ENCODE measurements at regions not wholly inside any gene's neighbourhood (a gene's known extent, or its start where the extent isn't known, plus 50 kb on each side); places are given as distances from the start of the nearest gene placed in this dataset.

DNA sequence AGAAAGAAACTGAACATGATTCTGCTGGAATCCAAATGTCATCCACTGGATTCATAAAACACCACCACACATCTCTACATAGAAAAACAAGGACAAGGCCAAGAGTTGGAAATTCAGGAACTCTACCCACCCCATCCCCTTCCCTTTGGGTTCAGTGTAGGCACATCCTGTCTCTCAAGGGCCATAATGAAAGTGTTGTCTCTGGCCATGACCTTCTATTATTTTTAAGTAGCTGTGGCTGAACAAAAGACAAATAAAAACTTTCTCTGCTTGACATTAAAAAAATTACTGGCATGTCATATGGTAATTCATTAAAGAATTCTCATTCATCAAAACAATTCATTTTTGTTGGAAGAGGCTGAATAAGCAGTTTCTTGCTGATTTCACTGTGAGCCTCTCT lies 54.9 kb upstream of the ZBTB18 start:
- H3K4me3 ChIP-seq (ENCODE audit: low read length), result no peak overlapping the region
- TF ChIP-seq, protein P1, sequence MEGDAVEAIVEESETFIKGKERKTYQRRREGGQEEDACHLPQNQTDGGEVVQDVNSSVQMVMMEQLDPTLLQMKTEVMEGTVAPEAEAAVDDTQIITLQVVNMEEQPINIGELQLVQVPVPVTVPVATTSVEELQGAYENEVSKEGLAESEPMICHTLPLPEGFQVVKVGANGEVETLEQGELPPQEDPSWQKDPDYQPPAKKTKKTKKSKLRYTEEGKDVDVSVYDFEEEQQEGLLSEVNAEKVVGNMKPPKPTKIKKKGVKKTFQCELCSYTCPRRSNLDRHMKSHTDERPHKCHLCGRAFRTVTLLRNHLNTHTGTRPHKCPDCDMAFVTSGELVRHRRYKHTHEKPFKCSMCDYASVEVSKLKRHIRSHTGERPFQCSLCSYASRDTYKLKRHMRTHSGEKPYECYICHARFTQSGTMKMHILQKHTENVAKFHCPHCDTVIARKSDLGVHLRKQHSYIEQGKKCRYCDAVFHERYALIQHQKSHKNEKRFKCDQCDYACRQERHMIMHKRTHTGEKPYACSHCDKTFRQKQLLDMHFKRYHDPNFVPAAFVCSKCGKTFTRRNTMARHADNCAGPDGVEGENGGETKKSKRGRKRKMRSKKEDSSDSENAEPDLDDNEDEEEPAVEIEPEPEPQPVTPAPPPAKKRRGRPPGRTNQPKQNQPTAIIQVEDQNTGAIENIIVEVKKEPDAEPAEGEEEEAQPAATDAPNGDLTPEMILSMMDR (conservative IDR thresholded peaks at IDR 0.05; ENCODE audit: low read length), result no peak

DNA sequence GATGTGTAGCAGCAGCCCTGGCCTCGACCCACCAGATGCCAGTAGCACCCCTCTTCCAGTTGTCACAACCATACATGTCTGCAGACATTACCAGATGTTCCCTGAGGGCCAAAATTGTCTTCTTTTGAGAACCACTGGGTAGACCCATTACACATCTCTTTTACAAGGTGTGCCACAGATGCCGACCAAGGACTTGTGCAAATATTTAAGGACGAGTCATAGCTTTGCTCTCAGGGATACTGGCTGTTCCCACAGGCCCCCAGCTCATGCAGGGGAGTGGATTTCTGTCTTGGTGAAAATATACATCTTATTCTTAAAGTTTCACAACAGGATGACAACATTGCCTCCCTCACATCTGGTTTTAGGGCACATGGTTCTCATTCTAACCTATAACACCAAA lies 59.4 kb upstream of the ZBTB18 start:
- no peak for DNase-seq (ENCODE audit: low read depth)
- TF ChIP-seq, protein P1 (conservative IDR thresholded peaks at IDR 0.05; ENCODE audit: low read length), result no peak
- no peak overlapping the region for H3K4me3 ChIP-seq (ENCODE audit: low read length)

More for the DNA sequence above, 54.9 kb upstream of the ZBTB18 start:
- no peak for DNase-seq (ENCODE audit: low read depth)

DNA sequence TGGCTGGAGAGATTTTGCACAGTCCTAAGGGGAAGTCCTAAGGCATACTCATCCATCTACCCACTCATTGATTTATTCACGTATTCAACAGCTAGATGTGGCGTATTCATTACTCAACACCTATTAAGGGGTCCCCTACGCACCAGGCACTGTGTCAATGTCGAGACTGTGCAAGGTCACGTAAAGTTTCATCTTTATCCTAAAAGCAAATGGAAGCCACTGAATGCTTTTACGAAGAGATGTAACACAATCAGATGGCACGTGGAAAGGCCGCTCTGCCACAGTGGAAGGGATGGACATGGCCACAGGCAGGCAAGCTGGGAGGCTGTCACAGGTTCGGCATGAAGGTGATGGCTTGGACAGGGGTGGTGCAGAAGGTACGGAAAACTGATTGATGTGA lies 66.3 kb upstream of the ZBTB18 start:
- no peak for DNase-seq (ENCODE audit: low read depth)
- TF ChIP-seq, protein P1 (conservative IDR thresholded peaks at IDR 0.05; ENCODE audit: low read length), result no peak
- no peak overlapping the region for H3K4me3 ChIP-seq (ENCODE audit: low read length)

DNA sequence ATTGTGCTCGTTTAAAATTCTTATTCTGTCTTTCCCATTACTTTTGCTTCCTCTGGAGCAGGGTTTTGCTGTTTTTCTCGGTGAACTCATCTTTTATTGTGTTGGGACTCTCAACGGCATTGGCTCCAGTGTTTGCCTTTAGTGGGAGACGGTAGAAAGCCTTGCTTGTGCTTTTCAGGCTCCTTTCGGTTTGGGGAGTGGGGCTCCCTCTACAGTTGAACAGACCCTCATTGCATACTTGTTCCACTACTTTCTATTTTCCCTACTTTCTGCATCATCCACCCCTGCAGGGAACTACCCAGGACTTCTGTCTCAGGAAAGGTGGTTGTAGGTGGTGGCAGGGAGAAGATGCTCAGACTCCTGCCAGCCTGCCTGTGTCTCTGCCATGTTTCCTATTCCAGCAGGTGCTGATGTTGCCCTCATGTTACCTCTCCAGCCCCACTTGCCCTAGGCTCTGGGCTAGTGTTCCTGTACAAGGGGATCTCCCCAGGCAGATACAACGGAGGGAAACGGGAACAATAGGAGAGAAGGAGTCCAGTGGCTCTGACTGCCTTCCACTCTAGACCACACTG lies 68.5 kb upstream of the ZBTB18 start:
- H3K4me3 ChIP-seq (ENCODE audit: low read length), result no peak overlapping the region
- TF ChIP-seq, protein P1 (conservative IDR thresholded peaks at IDR 0.05; ENCODE audit: low read length), result no peak

DNA sequence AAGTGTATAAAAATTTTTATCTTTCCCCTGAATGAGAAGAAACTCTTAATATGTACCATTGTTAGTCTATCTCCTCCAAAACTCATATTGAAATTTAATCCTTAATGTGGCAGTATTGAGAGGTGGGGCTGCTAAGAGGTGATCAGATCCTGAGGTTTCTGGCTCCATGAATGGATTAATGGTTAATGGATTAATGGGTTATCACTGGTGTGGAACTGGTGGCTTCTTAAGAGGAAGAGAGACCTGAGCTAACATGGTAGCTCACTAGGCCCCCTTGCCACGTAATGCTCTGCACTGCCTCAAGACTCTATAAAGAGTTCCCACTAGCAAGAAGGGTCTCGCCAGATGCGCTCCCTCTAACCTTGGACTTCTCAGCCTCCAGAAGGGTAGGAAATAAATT lies 70.6 kb upstream of the ZBTB18 start:
- TF ChIP-seq, protein P1 (conservative IDR thresholded peaks at IDR 0.05; ENCODE audit: low read length), result no peak
- H3K4me3 ChIP-seq (ENCODE audit: low read length), result no peak overlapping the region
- no peak for DNase-seq (ENCODE audit: low read depth)

More for the DNA sequence above, 68.5 kb upstream of the ZBTB18 start:
- no peak for DNase-seq (ENCODE audit: low read depth)

DNA sequence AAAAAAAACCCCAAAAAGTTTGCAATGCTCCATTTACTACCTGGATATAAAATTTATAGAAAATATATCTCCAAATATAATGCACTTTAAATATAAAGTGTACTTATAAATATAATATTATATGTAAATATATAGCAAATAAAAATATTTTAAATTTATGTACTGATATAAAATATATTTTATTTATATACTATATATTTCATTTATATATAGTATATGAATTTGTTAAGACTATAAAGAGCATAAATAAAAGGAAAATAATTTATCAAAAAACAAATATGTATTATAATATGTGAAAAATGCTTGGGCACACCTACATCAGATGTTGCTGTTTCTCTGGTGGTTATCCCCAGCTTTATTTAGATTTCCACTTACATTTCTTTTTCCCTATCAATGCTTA lies 71.0 kb upstream of the ZBTB18 start:
- no peak for DNase-seq (ENCODE audit: low read depth)
- TF ChIP-seq, protein P1 (conservative IDR thresholded peaks at IDR 0.05; ENCODE audit: low read length), result no peak
- no peak overlapping the region for H3K4me3 ChIP-seq (ENCODE audit: low read length)

DNA sequence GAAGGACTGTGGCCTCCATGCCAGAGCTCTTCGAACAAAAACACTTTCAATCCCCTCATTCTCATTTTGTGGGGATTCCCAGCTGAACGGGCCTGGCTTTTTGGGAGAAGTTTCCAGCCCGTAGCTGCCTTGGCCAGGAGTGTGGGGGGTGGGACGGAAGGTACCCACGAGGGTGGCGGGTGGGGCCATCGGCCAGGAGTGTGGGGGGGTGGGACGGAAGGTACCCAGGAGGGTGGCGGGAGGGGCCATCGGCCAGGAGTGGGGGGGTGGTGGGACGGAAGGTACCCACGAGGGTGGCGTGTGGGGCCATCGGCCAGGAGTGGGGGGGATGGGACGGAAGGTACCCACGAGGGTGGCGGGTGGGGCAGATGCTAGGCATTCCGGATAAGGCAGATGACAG lies 71.7 kb upstream of the ZBTB18 start:
- no peak overlapping the region for H3K4me3 ChIP-seq (ENCODE audit: low read length)
- TF ChIP-seq, protein P1 (conservative IDR thresholded peaks at IDR 0.05; ENCODE audit: low read length), result no peak
- DNase-seq (ENCODE audit: low read depth), result no peak

Data from AG10803 (cell line).